SU-DHL-6 (cell line): ENCODE measurements at regions not wholly inside any gene's neighbourhood (a gene's known extent, or its start where the extent isn't known, plus 50 kb on each side); places are given as distances from the start of the nearest gene placed in this dataset.

Experiments
- H2AFZ ChIP-seq: fragments of 200-600 bp; sonication (generic); 2 replicates; pipeline ENCODE4 v1.6.1; 2014; ENCODE audit warnings: low read depth, mild to moderate bottlenecking, moderate library complexity, mixed read lengths, antibody characterized with exemption, low read length; ENCODE audit not compliant: severe bottlenecking
- H3F3A ChIP-seq: fragments of 200-600 bp; shearing (Covaris generic); 2 replicates; pipeline ENCODE4 v1.6.0; 2016; ENCODE audit warnings: antibody characterized with exemption, mild to moderate bottlenecking; ENCODE audit not compliant: insufficient read depth
- H3K27ac ChIP-seq: fragments of 200-600 bp; sonication (generic); 2 replicates; pipeline ENCODE4 v1.5.1; 2016; ENCODE audit warnings: low read depth, mild to moderate bottlenecking, low read length, moderate library complexity, mixed read lengths
- H3K27me3 ChIP-seq: fragments of 200-600 bp; sonication (generic), shearing (Covaris generic); 2 replicates; pipeline ENCODE4 v1.6.0; 2014; ENCODE audit warnings: mild to moderate bottlenecking, low read length
- H3K36me3 ChIP-seq: fragments of 200-600 bp; sonication (generic); 2 replicates; pipeline ENCODE4 v1.6.1; 2014; ENCODE audit warnings: mild to moderate bottlenecking, low read length, mixed read lengths
- H3K4me2 ChIP-seq: fragments of 300-600, 200-600 bp; shearing (Covaris generic), sonication (generic); 2 replicates; pipeline ENCODE4 v1.6.0; 2014; ENCODE audit warnings: low read length, low read depth, mild to moderate bottlenecking; ENCODE audit not compliant: poor library complexity, severe bottlenecking
- H3K4me3 ChIP-seq: fragments of 200-600 bp; sonication (generic); 2 replicates; pipeline ENCODE4 v1.5.1; 2014; ENCODE audit warnings: antibody characterized with exemption, low read length, mild to moderate bottlenecking, mixed read lengths; ENCODE audit not compliant: insufficient read depth, poor library complexity, severe bottlenecking
- H3K79me2 ChIP-seq: fragments of 200-600 bp; sonication (generic); 2 replicates; pipeline ENCODE4 v1.6.1; 2014; ENCODE audit warnings: mild to moderate bottlenecking, low read length, moderate library complexity; ENCODE audit not compliant: insufficient read depth
- H3K9ac ChIP-seq: fragments of 200-600 bp; sonication (generic); 2 replicates; pipeline ENCODE4 v1.7.0; 2014; ENCODE audit warnings: mild to moderate bottlenecking, low read length
- H3K9me2 ChIP-seq: fragments of 200-600 bp; sonication (generic); replicated peaks from 2 replicates; pipeline ENCODE4 v1.6.1; 2014; ENCODE audit warnings: low read length; ENCODE audit not compliant: insufficient read depth
- H3K9me3 ChIP-seq: fragments of 200-600 bp; sonication (generic); 2 replicates; pipeline ENCODE4 v1.6.1; 2014; ENCODE audit warnings: low read length, mixed read lengths; ENCODE audit not compliant: insufficient read depth
- H4K20me1 ChIP-seq: fragments of 200-600 bp; sonication (generic); 2 replicates; pipeline ENCODE4 v1.6.1; 2014; ENCODE audit warnings: low read depth, mild to moderate bottlenecking, antibody characterized with exemption, low read length, moderate library complexity, mixed read lengths
- CTCF ChIP-seq: fragments of 200-600 bp; sonication (generic); IDR thresholded peaks from one replicate; pipeline ENCODE4 v1.5.1; 2017; ENCODE audit warnings: antibody characterized with exemption, mild to moderate bottlenecking, low read length, moderate library complexity; ENCODE audit not compliant: insufficient read depth, poor library complexity, severe bottlenecking
- EZH2phosphoT487 ChIP-seq: fragments of 200-600 bp; sonication (generic), shearing (Covaris generic); conservative IDR thresholded peaks from 2 replicates; pipeline ENCODE4 v1.6.1; 2018; ENCODE audit warnings: mild to moderate bottlenecking, antibody characterized with exemption, low read length, moderate library complexity, mixed read lengths

- no peak for TF ChIP-seq EZH2phosphoT487
- TF ChIP-seq CTCF, result no peak
- Histone ChIP-seq H2AFZ (no peak overlapping the region), H4K20me1 (no peaks in the 10 kb centered on the region), H3K9me2 (no peaks in the 10 kb centered on the region), H3K27ac (no peak overlapping the region), H3K4me2 (no peak overlapping the region), H3K27me3 (no peaks in the 10 kb centered on the region), H3F3A (no peaks in the 10 kb centered on the region), H3K9me3 (no peaks in the 10 kb centered on the region), H3K4me3 (no peak overlapping the region), H3K36me3 (no peaks in the 10 kb centered on the region), H3K9ac (no peak overlapping the region), H3K79me2 (no peaks in the 10 kb centered on the region)
These were observed 134.9 kb upstream of the HSD17B12 start for GRCh38 chr11:43545610-43546009.

- H3K27me3 ChIP-seq, result no peaks in the 10 kb centered on the region
- no peak overlapping the region for H3K4me3 ChIP-seq
- H4K20me1 ChIP-seq, result no peaks in the 10 kb centered on the region
These were observed 133.7 kb upstream of the HSD17B12 start for GRCh38 chr11:43546561-43547429.

GRCh38 chr11:43547430-43547831, 133.1 kb upstream of the HSD17B12 start:
- H2AFZ ChIP-seq, result no peak overlapping the region
- no peaks in the 10 kb centered on the region for H3K36me3 ChIP-seq
- no peaks in the 10 kb centered on the region for H3K9me2 ChIP-seq
- no peaks in the 10 kb centered on the region for H3K27me3 ChIP-seq
- no peak overlapping the region for H3K27ac ChIP-seq
- no peaks in the 10 kb centered on the region for H3K79me2 ChIP-seq
- no peaks in the 10 kb centered on the region for H4K20me1 ChIP-seq
- H3F3A ChIP-seq, result no peaks in the 10 kb centered on the region
- no peak overlapping the region for H3K4me3 ChIP-seq
- H3K9ac ChIP-seq, result no peak overlapping the region
- H3K9me3 ChIP-seq, result no peaks in the 10 kb centered on the region
- TF ChIP-seq CTCF (no peak), EZH2phosphoT487 (no peak)
- no peak overlapping the region for H3K4me2 ChIP-seq

More at GRCh38 chr11:43546561-43547429, 133.7 kb upstream of the HSD17B12 start:
- Histone ChIP-seq H3K9ac (no peak overlapping the region), H3K79me2 (no peaks in the 10 kb centered on the region), H3K4me2 (no peak overlapping the region), H3K27ac (no peak overlapping the region), H2AFZ (no peak overlapping the region), H3K9me3 (no peaks in the 10 kb centered on the region), H3F3A (no peaks in the 10 kb centered on the region), H3K9me2 (no peaks in the 10 kb centered on the region), H3K36me3 (no peaks in the 10 kb centered on the region)
- no peak for TF ChIP-seq EZH2phosphoT487
- TF ChIP-seq CTCF, result no peak
